ENCODE measurements at regions not wholly inside any gene's neighbourhood (a gene's known extent, or its start where the extent isn't known, plus 50 kb on each side); places are given as distances from the start of the nearest gene placed in this dataset.

- TF ChIP-seq, protein P1, sequence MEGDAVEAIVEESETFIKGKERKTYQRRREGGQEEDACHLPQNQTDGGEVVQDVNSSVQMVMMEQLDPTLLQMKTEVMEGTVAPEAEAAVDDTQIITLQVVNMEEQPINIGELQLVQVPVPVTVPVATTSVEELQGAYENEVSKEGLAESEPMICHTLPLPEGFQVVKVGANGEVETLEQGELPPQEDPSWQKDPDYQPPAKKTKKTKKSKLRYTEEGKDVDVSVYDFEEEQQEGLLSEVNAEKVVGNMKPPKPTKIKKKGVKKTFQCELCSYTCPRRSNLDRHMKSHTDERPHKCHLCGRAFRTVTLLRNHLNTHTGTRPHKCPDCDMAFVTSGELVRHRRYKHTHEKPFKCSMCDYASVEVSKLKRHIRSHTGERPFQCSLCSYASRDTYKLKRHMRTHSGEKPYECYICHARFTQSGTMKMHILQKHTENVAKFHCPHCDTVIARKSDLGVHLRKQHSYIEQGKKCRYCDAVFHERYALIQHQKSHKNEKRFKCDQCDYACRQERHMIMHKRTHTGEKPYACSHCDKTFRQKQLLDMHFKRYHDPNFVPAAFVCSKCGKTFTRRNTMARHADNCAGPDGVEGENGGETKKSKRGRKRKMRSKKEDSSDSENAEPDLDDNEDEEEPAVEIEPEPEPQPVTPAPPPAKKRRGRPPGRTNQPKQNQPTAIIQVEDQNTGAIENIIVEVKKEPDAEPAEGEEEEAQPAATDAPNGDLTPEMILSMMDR (IDR thresholded peaks at IDR 0.05; ENCODE audit: poor library complexity, severe bottlenecking) = no peak
- TF ChIP-seq POLR2AphosphoS5 (IDR thresholded peaks at IDR 0.05) = no peak
Measured at GRCh38 chr12:28132398-28132797, 57.9 kb upstream of the CCDC91 start.

All from neural cell (in vitro differentiated cells).